HepG2 (cell line): ENCODE measurements at regions not wholly inside any gene's neighbourhood (a gene's known extent, or its start where the extent isn't known, plus 50 kb on each side); places are given as distances from the start of the nearest gene placed in this dataset.

Source experiments
- ATAC-seq: fragments of 200-7000 bp; cut with Tn5 transposase; 3 replicates; pipeline ENCODE4 v1.9.1; 2020; ENCODE audit warnings: mild to moderate bottlenecking, moderate library complexity
- BruUV-seq: library from RNA; stranded (reverse); fragments of 400-500 nt; replicated peaks from 2 replicates; lab custom pipeline; 2021; lab: Mats Ljungman, UMichigan
- CTCF ChIA-PET: fragments of 300-600 bp; formaldehyde crosslinking; extraction: SDS; loops from one replicate; lab custom pipeline; 2021; ENCODE audit warnings: low total read pairs, inconsistent platforms, low intra/inter-chr PET ratio; lab: Yijun Ruan, JAX
- POLR2A ChIA-PET: fragments of 350-600 bp; sonication (Branson Sonifier 250); formaldehyde crosslinking; loops from one replicate; lab custom pipeline; 2020; ENCODE audit warnings: antibody characterized with exemption, inconsistent platforms; lab: Yijun Ruan, JAX
- DNase-seq: peaks from one replicate; pipeline ENCODE4 v3.0.0-alpha.2; 2015; ENCODE audit warnings: low spot score
- FAIRE-seq: peaks from 3 replicates; lab custom pipeline; 2011; peaks lifted over from hg19 to GRCh38; lab: Jason Lieb, UNC
- H2AFZ ChIP-seq: one replicate; pipeline ENCODE4 v1.6.1; 2011; ENCODE audit warnings: low read length, inconsistent platforms
- H3K27ac ChIP-seq: fragments of 300-600 bp; 3 replicates; pipeline ENCODE4 v1.8.0; 2011; ENCODE audit warnings: mixed run types, mild to moderate bottlenecking, mixed read lengths, low read length, inconsistent platforms; ENCODE audit not compliant: insufficient read depth; ENCODE audit errors: extremely low read length
- H3K27me3 ChIP-seq, 2 experiments: fragments of 200-600 bp in 1 of 2; 2 replicates in 1 of 2; 3 replicates in 1 of 2; pipeline versions ENCODE4 v1.6.0 to v1.8.0; 2011; ENCODE audit warnings: low read length in 2 of 2, mild to moderate bottlenecking in 2 of 2, moderate library complexity in 2 of 2, inconsistent platforms in 1 of 2; ENCODE audit not compliant: insufficient read depth in 2 of 2, control insufficient read depth in 1 of 2
- H3K36me3 ChIP-seq, 2 experiments: fragments of 200-600 bp in 1 of 2; replicated peaks in 1 of 2; 2 replicates in 1 of 2; 3 replicates in 1 of 2; pipeline versions ENCODE4 v1.5.1 to v1.8.0; 2011; ENCODE audit warnings: low read length in 2 of 2, inconsistent platforms in 1 of 2; ENCODE audit not compliant: insufficient read depth in 2 of 2, control insufficient read depth in 1 of 2
- H3K4me1 ChIP-seq: 2 replicates; pipeline ENCODE4 v1.5.1; 2012; ENCODE audit warnings: low read length, inconsistent platforms; ENCODE audit not compliant: insufficient read depth
- H3K4me2 ChIP-seq: 2 replicates; pipeline ENCODE4 v1.6.0; 2011; ENCODE audit warnings: low read depth, low read length, inconsistent platforms
- H3K4me3 ChIP-seq, 3 experiments: fragments of 200-600 bp in 1 of 3; sonication (generic), shearing (Covaris generic) in 1 of 3; replicated peaks in 1 of 3; 2 replicates each; pipeline ENCODE4 v1.5.1; 2011 to 2016; ENCODE audit warnings: low read length in 3 of 3, inconsistent platforms in 2 of 3, low read depth in 2 of 3, mild to moderate bottlenecking in 2 of 3, control low read depth in 1 of 3, mixed read lengths in 1 of 3; ENCODE audit not compliant: insufficient read depth in 1 of 3
- H3K79me2 ChIP-seq: one replicate; pipeline ENCODE4 v1.6.1; 2011; ENCODE audit warnings: low read length, inconsistent platforms; ENCODE audit not compliant: insufficient read depth
- H3K9ac ChIP-seq: 2 replicates; pipeline ENCODE4 v1.6.0; 2011; ENCODE audit warnings: mild to moderate bottlenecking, low read depth, low read length, inconsistent platforms; ENCODE audit not compliant: insufficient read depth
- H3K9me3 ChIP-seq: 2 replicates; pipeline ENCODE4 v1.5.1; 2012; ENCODE audit warnings: mild to moderate bottlenecking, low read length
- H4K20me1 ChIP-seq: 2 replicates; pipeline ENCODE4 v1.6.0; 2011; ENCODE audit warnings: inconsistent platforms, mild to moderate bottlenecking, low read length, moderate library complexity; ENCODE audit not compliant: insufficient read depth
- CTCF ChIP-seq: sonication (generic); formaldehyde crosslinking; IDR thresholded peaks from 2 replicates; pipeline ENCODE4 v1.5.0; 2020; ENCODE audit warnings: mild to moderate bottlenecking, missing genetic modification reagents, moderate library complexity
- FOXA3 ChIP-seq: IDR thresholded peaks from 2 replicates; pipeline ENCODE4 v1.6.1; 2016; ENCODE audit warnings: missing genetic modification reagents, missing compliant biosample characterization
- MED1 ChIP-seq: sonication (generic); formaldehyde crosslinking; IDR thresholded peaks from 2 replicates; pipeline ENCODE4 v1.4.0; 2020; ENCODE audit warnings: missing genetic modification reagents
- STAG1 ChIP-seq: sonication (generic); formaldehyde crosslinking; IDR thresholded peaks from 2 replicates; pipeline ENCODE4 v1.4.0; 2020; ENCODE audit warnings: missing genetic modification reagents
- ZBTB38 ChIP-seq: sonication (generic); formaldehyde crosslinking; IDR thresholded peaks from 2 replicates; pipeline ENCODE4 v1.5.1; 2020; ENCODE audit warnings: mild to moderate bottlenecking, missing genetic modification reagents
- ZNF205 ChIP-seq: IDR thresholded peaks from 2 replicates; pipeline ENCODE4 v1.6.1; 2018; ENCODE audit warnings: missing biosample characterization, missing genetic modification reagents
- WGBS: methylation state at CpG from one replicate; pipeline ENCODE4 v1.1.6; 2017; ENCODE audit warnings: low lambda C conversion rate; 5-methylcytosine and 5-hydroxymethylcytosine counted together
- in situ Hi-C: cut with HindIII; loops from 2 replicates; pipeline ENCODE4 v1.10.0; 2017; ENCODE audit warnings: low pct_unique_long_range_greater_than_20kb; ENCODE audit not compliant: extremely low pct_ligation_motif_present
- intact Hi-C: fragments of 100-400 bp; cut with micrococcal nuclease; formaldehyde crosslinking; loops from one replicate; pipeline ENCODE4 v1.10.0; 2022; ENCODE audit not compliant: unreplicated experiment
- TF ChIP-seq, protein P1 (sequence below): sonication (generic); formaldehyde crosslinking; IDR thresholded peaks from 2 replicates; pipeline ENCODE4 v1.5.1; 2020; ENCODE audit warnings: mild to moderate bottlenecking, missing genetic modification reagents, moderate library complexity
- TF ChIP-seq, protein P2 (sequence below): sonication (generic); formaldehyde crosslinking; IDR thresholded peaks from 2 replicates; pipeline ENCODE4 v1.4.0; 2020; ENCODE audit warnings: low read depth, missing genetic modification reagents
- TF ChIP-seq, protein P3 (sequence below): sonication (generic); formaldehyde crosslinking; IDR thresholded peaks from 2 replicates; pipeline ENCODE4 v1.4.0; 2020; ENCODE audit warnings: missing genetic modification reagents

GRCh38 chr5:38189081-38189504 lies 69.3 kb upstream of the EGFLAM start:
- no peak overlapping the region for H3K4me3 ChIP-seq
- peak; percentile 26 for DNase-seq
- no peak overlapping the region for H3K9ac ChIP-seq
- ChIA-PET CTCF (no interaction called here), POLR2A (no interaction called here)
- BruUV-seq: no TSS peak
- H3K27ac ChIP-seq: no peak overlapping the region
- H3K4me2 ChIP-seq: no peak overlapping the region
- WGBS: 86% methylated on average over 10 of the region's 12 CpGs
- intact Hi-C loops (no loop called here), in situ Hi-C loops (no loop called here)
- no peaks in the 10 kb centered on the region for H4K20me1 ChIP-seq
- H3K9me3 ChIP-seq: peaks cover 14% of the 10 kb centered on the region; the same call in 1 of the 2 replicates
- peaks cover 57% of the 10 kb centered on the region for H3K4me1 ChIP-seq
- H3K36me3 ChIP-seq: no peaks in the 10 kb centered on the region
- H3K27me3 ChIP-seq: 0 out of 5 replicates have a peak, but pooled peaks cover 0 to 4% of the 10 kb centered on the region in 2 experiments
- FAIRE-seq: no peak
- ATAC-seq: peak; percentile 58
- no peaks in the 10 kb centered on the region for H3K79me2 ChIP-seq
- peak overlapping the region; percentile 5 for H2AFZ ChIP-seq
- TF ChIP-seq ZNF205 (CRISPR knock-in tag): no peak
- peak; percentile 29; the same call in 1 of the 2 replicates for TF ChIP-seq MED1 (CRISPR knock-in tag)
- peak; percentile 43; the same call in 1 of the 2 replicates for TF ChIP-seq ZBTB38 (CRISPR knock-in tag)
- peak; percentile 76 for TF ChIP-seq STAG1 (CRISPR knock-in tag)
- TF ChIP-seq, protein P1, sequence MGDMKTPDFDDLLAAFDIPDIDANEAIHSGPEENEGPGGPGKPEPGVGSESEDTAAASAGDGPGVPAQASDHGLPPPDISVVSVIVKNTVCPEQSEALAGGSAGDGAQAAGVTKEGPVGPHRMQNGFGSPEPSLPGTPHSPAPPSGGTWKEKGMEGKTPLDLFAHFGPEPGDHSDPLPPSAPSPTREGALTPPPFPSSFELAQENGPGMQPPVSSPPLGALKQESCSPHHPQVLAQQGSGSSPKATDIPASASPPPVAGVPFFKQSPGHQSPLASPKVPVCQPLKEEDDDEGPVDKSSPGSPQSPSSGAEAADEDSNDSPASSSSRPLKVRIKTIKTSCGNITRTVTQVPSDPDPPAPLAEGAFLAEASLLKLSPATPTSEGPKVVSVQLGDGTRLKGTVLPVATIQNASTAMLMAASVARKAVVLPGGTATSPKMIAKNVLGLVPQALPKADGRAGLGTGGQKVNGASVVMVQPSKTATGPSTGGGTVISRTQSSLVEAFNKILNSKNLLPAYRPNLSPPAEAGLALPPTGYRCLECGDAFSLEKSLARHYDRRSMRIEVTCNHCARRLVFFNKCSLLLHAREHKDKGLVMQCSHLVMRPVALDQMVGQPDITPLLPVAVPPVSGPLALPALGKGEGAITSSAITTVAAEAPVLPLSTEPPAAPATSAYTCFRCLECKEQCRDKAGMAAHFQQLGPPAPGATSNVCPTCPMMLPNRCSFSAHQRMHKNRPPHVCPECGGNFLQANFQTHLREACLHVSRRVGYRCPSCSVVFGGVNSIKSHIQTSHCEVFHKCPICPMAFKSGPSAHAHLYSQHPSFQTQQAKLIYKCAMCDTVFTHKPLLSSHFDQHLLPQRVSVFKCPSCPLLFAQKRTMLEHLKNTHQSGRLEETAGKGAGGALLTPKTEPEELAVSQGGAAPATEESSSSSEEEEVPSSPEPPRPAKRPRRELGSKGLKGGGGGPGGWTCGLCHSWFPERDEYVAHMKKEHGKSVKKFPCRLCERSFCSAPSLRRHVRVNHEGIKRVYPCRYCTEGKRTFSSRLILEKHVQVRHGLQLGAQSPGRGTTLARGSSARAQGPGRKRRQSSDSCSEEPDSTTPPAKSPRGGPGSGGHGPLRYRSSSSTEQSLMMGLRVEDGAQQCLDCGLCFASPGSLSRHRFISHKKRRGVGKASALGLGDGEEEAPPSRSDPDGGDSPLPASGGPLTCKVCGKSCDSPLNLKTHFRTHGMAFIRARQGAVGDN (CRISPR knock-in tag): peak; percentile 64
- TF ChIP-seq, protein P2, sequence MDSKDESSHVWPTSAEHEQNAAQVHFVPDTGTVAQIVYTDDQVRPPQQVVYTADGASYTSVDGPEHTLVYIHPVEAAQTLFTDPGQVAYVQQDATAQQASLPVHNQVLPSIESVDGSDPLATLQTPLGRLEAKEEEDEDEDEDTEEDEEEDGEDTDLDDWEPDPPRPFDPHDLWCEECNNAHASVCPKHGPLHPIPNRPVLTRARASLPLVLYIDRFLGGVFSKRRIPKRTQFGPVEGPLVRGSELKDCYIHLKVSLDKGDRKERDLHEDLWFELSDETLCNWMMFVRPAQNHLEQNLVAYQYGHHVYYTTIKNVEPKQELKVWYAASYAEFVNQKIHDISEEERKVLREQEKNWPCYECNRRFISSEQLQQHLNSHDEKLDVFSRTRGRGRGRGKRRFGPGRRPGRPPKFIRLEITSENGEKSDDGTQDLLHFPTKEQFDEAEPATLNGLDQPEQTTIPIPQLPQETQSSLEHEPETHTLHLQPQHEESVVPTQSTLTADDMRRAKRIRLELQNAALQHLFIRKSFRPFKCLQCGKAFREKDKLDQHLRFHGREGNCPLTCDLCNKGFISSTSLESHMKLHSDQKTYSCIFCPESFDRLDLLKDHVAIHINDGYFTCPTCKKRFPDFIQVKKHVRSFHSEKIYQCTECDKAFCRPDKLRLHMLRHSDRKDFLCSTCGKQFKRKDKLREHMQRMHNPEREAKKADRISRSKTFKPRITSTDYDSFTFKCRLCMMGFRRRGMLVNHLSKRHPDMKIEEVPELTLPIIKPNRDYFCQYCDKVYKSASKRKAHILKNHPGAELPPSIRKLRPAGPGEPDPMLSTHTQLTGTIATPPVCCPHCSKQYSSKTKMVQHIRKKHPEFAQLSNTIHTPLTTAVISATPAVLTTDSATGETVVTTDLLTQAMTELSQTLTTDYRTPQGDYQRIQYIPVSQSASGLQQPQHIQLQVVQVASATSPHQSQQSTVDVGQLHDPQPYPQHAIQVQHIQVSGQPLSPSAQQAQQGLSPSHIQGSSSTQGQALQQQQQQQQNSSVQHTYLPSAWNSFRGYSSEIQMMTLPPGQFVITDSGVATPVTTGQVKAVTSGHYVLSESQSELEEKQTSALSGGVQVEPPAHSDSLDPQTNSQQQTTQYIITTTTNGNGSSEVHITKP (CRISPR knock-in tag): 0 out of 2 replicates have a peak, but pooled peaks have one; percentile 40
- TF ChIP-seq, protein P3, sequence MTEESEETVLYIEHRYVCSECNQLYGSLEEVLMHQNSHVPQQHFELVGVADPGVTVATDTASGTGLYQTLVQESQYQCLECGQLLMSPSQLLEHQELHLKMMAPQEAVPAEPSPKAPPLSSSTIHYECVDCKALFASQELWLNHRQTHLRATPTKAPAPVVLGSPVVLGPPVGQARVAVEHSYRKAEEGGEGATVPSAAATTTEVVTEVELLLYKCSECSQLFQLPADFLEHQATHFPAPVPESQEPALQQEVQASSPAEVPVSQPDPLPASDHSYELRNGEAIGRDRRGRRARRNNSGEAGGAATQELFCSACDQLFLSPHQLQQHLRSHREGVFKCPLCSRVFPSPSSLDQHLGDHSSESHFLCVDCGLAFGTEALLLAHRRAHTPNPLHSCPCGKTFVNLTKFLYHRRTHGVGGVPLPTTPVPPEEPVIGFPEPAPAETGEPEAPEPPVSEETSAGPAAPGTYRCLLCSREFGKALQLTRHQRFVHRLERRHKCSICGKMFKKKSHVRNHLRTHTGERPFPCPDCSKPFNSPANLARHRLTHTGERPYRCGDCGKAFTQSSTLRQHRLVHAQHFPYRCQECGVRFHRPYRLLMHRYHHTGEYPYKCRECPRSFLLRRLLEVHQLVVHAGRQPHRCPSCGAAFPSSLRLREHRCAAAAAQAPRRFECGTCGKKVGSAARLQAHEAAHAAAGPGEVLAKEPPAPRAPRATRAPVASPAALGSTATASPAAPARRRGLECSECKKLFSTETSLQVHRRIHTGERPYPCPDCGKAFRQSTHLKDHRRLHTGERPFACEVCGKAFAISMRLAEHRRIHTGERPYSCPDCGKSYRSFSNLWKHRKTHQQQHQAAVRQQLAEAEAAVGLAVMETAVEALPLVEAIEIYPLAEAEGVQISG: no peak
- TF ChIP-seq CTCF (CRISPR knock-in tag): peak; percentile 57
- 0 out of 2 replicates have a peak, but pooled peaks have one; percentile 7 for TF ChIP-seq FOXA3
